IMR-90 (cell line): ENCODE measurements at regions not wholly inside any gene's neighbourhood (a gene's known extent, or its start where the extent isn't known, plus 50 kb on each side); places are given as distances from the start of the nearest gene placed in this dataset.

Experiments used
- ATAC-seq: fragments of 200-7000 bp; cut with Tn5 transposase; 2 replicates; pipeline ENCODE4 v1.9.1; 2020; ENCODE audit warnings: low read depth, mild to moderate bottlenecking, moderate library complexity
- BruUV-seq: library from RNA; stranded (reverse); fragments of 400-500 nt; replicated peaks from 2 replicates; lab custom pipeline; 2021; lab: Mats Ljungman, UMichigan
- CTCF ChIA-PET: fragments of 300-600 bp; formaldehyde crosslinking; extraction: SDS; loops from one replicate; lab custom pipeline; 2021; ENCODE audit warnings: antibody characterized with exemption; lab: Yijun Ruan, JAX
- POLR2A ChIA-PET: fragments of 300-600 bp; sonication (Branson Sonifier 250); formaldehyde crosslinking; loops from one replicate; lab custom pipeline; 2022; ENCODE audit warnings: antibody characterized with exemption; ENCODE audit not compliant: unreplicated experiment; lab: Charles Lee
- DNase-seq: peaks from one replicate; pipeline ENCODE4 v3.0.0; 2013
- H2AFZ ChIP-seq: replicated peaks from 2 replicates; pipeline ENCODE3; 2013; ENCODE audit warnings: low read length, mild to moderate bottlenecking; ENCODE audit not compliant: poor library complexity
- H2AK5ac ChIP-seq: 2 replicates; pipeline ENCODE4 v1.6.1; 2013; ENCODE audit warnings: low read depth, low read length, inconsistent platforms
- H2AK9ac ChIP-seq: replicated peaks from 2 replicates; pipeline ENCODE3; 2013; ENCODE audit warnings: mild to moderate bottlenecking, low read depth, low read length, moderate library complexity; ENCODE audit not compliant: poor library complexity
- H2BK120ac ChIP-seq: 2 replicates; pipeline ENCODE4 v1.6.1; 2013; ENCODE audit warnings: low read depth, low read length, inconsistent platforms
- H2BK15ac ChIP-seq: 3 replicates; pipeline ENCODE4 v1.6.1; 2013; ENCODE audit warnings: low read depth, low read length, inconsistent platforms
- H2BK20ac ChIP-seq: 2 replicates; pipeline ENCODE4 v1.6.1; 2013; ENCODE audit warnings: low read depth, mild to moderate bottlenecking, inconsistent platforms, low read length, moderate library complexity
- H2BK5ac ChIP-seq: 2 replicates; pipeline ENCODE4 v1.6.1; 2013; ENCODE audit warnings: mild to moderate bottlenecking, low read depth, low read length, inconsistent platforms; ENCODE audit not compliant: poor library complexity, severe bottlenecking
- H3K14ac ChIP-seq: replicated peaks from 2 replicates; pipeline ENCODE4 v1.6.1; 2013; ENCODE audit warnings: low read depth, low read length, inconsistent platforms
- H3K18ac ChIP-seq: 2 replicates; pipeline ENCODE4 v1.6.1; 2013; ENCODE audit warnings: low read depth, low read length, control low read depth
- H3K23ac ChIP-seq: 2 replicates; pipeline ENCODE4 v1.6.1; 2013; ENCODE audit warnings: low read depth, low read length, inconsistent platforms
- H3K27ac ChIP-seq: 2 replicates; pipeline ENCODE4 v1.5.1; 2013; ENCODE audit warnings: mild to moderate bottlenecking, control low read depth, low read length; ENCODE audit not compliant: insufficient read depth
- H3K27me3 ChIP-seq: 2 replicates; pipeline ENCODE4 v1.6.1; 2013; ENCODE audit warnings: low read length; ENCODE audit not compliant: control insufficient read depth, insufficient read depth
- H3K36me3 ChIP-seq: 2 replicates; pipeline ENCODE4 v1.6.1; 2013; ENCODE audit warnings: low read length, mixed read lengths; ENCODE audit not compliant: control insufficient read depth, insufficient read depth
- H3K4ac ChIP-seq: 2 replicates; pipeline ENCODE4 v1.6.1; 2013; ENCODE audit warnings: low read depth, low read length, inconsistent platforms
- H3K4me1 ChIP-seq: 2 replicates; pipeline ENCODE4 v1.6.1; 2013; ENCODE audit warnings: low read length, mixed read lengths; ENCODE audit not compliant: control insufficient read depth, insufficient read depth
- H3K4me2 ChIP-seq: 2 replicates; pipeline ENCODE4 v1.6.1; 2013; ENCODE audit warnings: low read depth, mild to moderate bottlenecking, control low read depth, low read length, moderate library complexity
- H3K4me3 ChIP-seq: 2 replicates; pipeline ENCODE4 v1.5.1; 2013; ENCODE audit warnings: low read depth, mild to moderate bottlenecking, control low read depth, low read length, moderate library complexity; ENCODE audit not compliant: insufficient read depth
- H3K56ac ChIP-seq: 2 replicates; pipeline ENCODE4 v1.6.1; 2013; ENCODE audit warnings: low read length, inconsistent platforms; ENCODE audit not compliant: insufficient read depth; ENCODE audit errors: extremely low read depth
- H3K79me1 ChIP-seq, 2 experiments: 2 replicates each; pipeline ENCODE4 v1.6.1; 2013; ENCODE audit warnings: low read length in 2 of 2, inconsistent platforms in 1 of 2, low read depth in 1 of 2
- H3K9ac ChIP-seq: 2 replicates; pipeline ENCODE4 v1.6.1; 2013; ENCODE audit warnings: low read depth, low read length, control low read depth
- H3K9me1 ChIP-seq: 2 replicates; pipeline ENCODE4 v1.6.1; 2013; ENCODE audit warnings: low read length, inconsistent platforms; ENCODE audit not compliant: insufficient read depth
- H3K9me3 ChIP-seq: 2 replicates; pipeline ENCODE4 v1.6.1; 2013; ENCODE audit warnings: low read length; ENCODE audit not compliant: control insufficient read depth, insufficient read depth
- H4K20me1 ChIP-seq: 2 replicates; pipeline ENCODE4 v1.6.1; 2013; ENCODE audit warnings: low read length, inconsistent platforms; ENCODE audit not compliant: insufficient read depth
- H4K5ac ChIP-seq: 2 replicates; pipeline ENCODE4 v1.6.1; 2013; ENCODE audit warnings: mild to moderate bottlenecking, low read depth, low read length, control low read depth
- H4K8ac ChIP-seq, 2 experiments: 2 replicates each; pipeline ENCODE4 v1.6.1; 2013; ENCODE audit warnings: low read depth in 2 of 2, low read length in 2 of 2, control low read depth in 1 of 2, inconsistent platforms in 1 of 2
- H4K91ac ChIP-seq: 2 replicates; pipeline ENCODE4 v1.6.1; 2013; ENCODE audit warnings: low read depth, low read length, inconsistent platforms; ENCODE audit not compliant: insufficient read depth
- BHLHE40 ChIP-seq: fragments of 150-350 bp; IDR thresholded peaks from 2 replicates; pipeline ENCODE4 v1.6.1; 2016; ENCODE audit warnings: mild to moderate bottlenecking, low read depth, low read length
- CEBPB ChIP-seq: IDR thresholded peaks from 2 replicates; pipeline ENCODE4 v1.6.1; 2012; ENCODE audit warnings: low read depth, low read length, improper control_type of control experiment
- CHD1 ChIP-seq: IDR thresholded peaks from 2 replicates; pipeline ENCODE4 v1.6.1; 2012; ENCODE audit warnings: low read depth, low read length, improper control_type of control experiment
- MAZ ChIP-seq: IDR thresholded peaks from 2 replicates; pipeline ENCODE4 v1.6.1; 2012; ENCODE audit warnings: low read depth, mild to moderate bottlenecking, low read length, improper control_type of control experiment, moderate library complexity, borderline replicate concordance
- MXI1 ChIP-seq: IDR thresholded peaks from 2 replicates; pipeline ENCODE4 v1.6.1; 2012; ENCODE audit warnings: low read depth, mild to moderate bottlenecking, low read length, moderate library complexity, borderline replicate concordance
- RFX5 ChIP-seq: IDR thresholded peaks from 2 replicates; pipeline ENCODE4 v1.8.0; 2012; ENCODE audit warnings: low read depth, mild to moderate bottlenecking, low read length, moderate library complexity
- WGBS, 2 experiments: methylation state at CpG; one replicate each; pipeline versions ENCODE4 v1.1.5 to v1.1.7; 2013; ENCODE audit warnings: missing lambda C conversion rate in 2 of 2; ENCODE audit not compliant: insufficient read length in 1 of 2; ENCODE audit errors: extremely low coverage in 2 of 2; 5-methylcytosine and 5-hydroxymethylcytosine counted together
- dilution Hi-C: fragments of 300-500 bp; cut with HindIII; formaldehyde crosslinking; loops from one replicate; pipeline ENCODE4 v1.14.3; 2018; ENCODE audit warnings: low sequenced_read_pairs; ENCODE audit not compliant: unreplicated experiment
- in situ Hi-C: fragments of 300-500 bp; cut with MboI; formaldehyde crosslinking; loops from 3 replicates; pipeline ENCODE4 v1.14.3; 2019; ENCODE audit warnings: low sequenced_read_pairs, inconsistent platforms, mixed read lengths
- intact Hi-C: fragments of 100-400 bp; cut with micrococcal nuclease; formaldehyde crosslinking; loops from 2 replicates; pipeline ENCODE4 v1.10.0; 2022

GRCh38 chr1:88275259-88275862 lies 408.7 kb upstream of the PKN2 start:
- H2AK9ac ChIP-seq: no peak overlapping the region
- no peak overlapping the region for H4K91ac ChIP-seq
- no peak for ATAC-seq
- no peak overlapping the region for H3K56ac ChIP-seq
- CTCF ChIA-PET: interaction anchor here (0.9 kb wide), 1 partner anchor 10 kb away, joined by 4 read pairs; no protein-coding TSS in a partner anchor
- WGBS, 2 experiments: no CpG with 5 or more reads among the region's 3 CpGs
- no peak overlapping the region for H2AFZ ChIP-seq
- H2BK120ac ChIP-seq: no peak overlapping the region
- H3K9me1 ChIP-seq: no peaks in the 10 kb centered on the region
- TF ChIP-seq RFX5 (no peak), CEBPB (no peak), CHD1 (no peak), BHLHE40 (no peak), MAZ (no peak), MXI1 (no peak)
- H3K79me1 ChIP-seq: no peaks in the 10 kb centered on the region
- intact Hi-C loops (no loop called here), in situ Hi-C loops (no loop called here), dilution Hi-C loops (no loop called here)
- no peaks in the 10 kb centered on the region for H3K27me3 ChIP-seq
- H4K8ac ChIP-seq: no peak overlapping the region
- H3K23ac ChIP-seq: no peak overlapping the region
- H2BK5ac ChIP-seq: no peak overlapping the region
- no peaks in the 10 kb centered on the region for H4K20me1 ChIP-seq
- no peak overlapping the region for H2BK20ac ChIP-seq
- H3K27ac ChIP-seq: no peak overlapping the region
- no peak overlapping the region for H3K4ac ChIP-seq
- no peak for DNase-seq
- H3K18ac ChIP-seq: no peak overlapping the region
- no peak overlapping the region for H4K5ac ChIP-seq
- no peaks in the 10 kb centered on the region for H3K4me1 ChIP-seq
- no TSS peak for BruUV-seq
- no peak overlapping the region for H2BK15ac ChIP-seq
- POLR2A ChIA-PET: no interaction called here
- H3K4me2 ChIP-seq: no peak overlapping the region
- no peak overlapping the region for H3K14ac ChIP-seq
- H3K9ac ChIP-seq: no peak overlapping the region
- H3K4me3 ChIP-seq: no peak overlapping the region
- H3K36me3 ChIP-seq: no peaks in the 10 kb centered on the region
- no peaks in the 10 kb centered on the region for H3K9me3 ChIP-seq
- H2AK5ac ChIP-seq: no peak overlapping the region
